ENCODE measurements at regions not wholly inside any gene's neighbourhood (a gene's known extent, or its start where the extent isn't known, plus 50 kb on each side); places are given as distances from the start of the nearest gene placed in this dataset.
A peak's percentile ranks its signal among the peaks of the same experiment; 100 is the strongest.

GRCh38 chr2:51441786-51442185, 409.9 kb upstream of the NRXN1 start:
- DNase-seq (ENCODE audit: low spot score), result no peak
- Histone ChIP-seq H4K8ac (ENCODE audit: low read depth, low read length) (no peak overlapping the region), H3K27ac (replicated peaks; ENCODE audit: low read length) (no peak overlapping the region), H2BK12ac (ENCODE audit: low read length) (no peak overlapping the region), H4K91ac (ENCODE audit: low read depth, low read length, poor library complexity) (no peak overlapping the region), H3K18ac (ENCODE audit: low read length) (no peak overlapping the region), H3K23ac (ENCODE audit: low read depth, low read length, poor library complexity) (no peak overlapping the region), H2BK5ac (ENCODE audit: low read length) (no peak overlapping the region), H2AFZ (ENCODE audit: low read length) (no peak overlapping the region), H3K4me3 (ENCODE audit: low read length in 2 of 2) (no peak overlapping the region), H3K36me3 (replicated peaks in 1 of 2; ENCODE audit: control insufficient read depth in 2 of 2, insufficient read depth in 2 of 2, low read length in 2 of 2) (no peaks in the 10 kb centered on the region), H3K27me3 (ENCODE audit: control insufficient read depth in 3 of 3, insufficient read depth in 3 of 3, low read depth in 1 of 3, low read length in 3 of 3) (no peaks in the 10 kb centered on the region), H3K4me2 (ENCODE audit: insufficient read depth, low read length, poor library complexity, severe bottlenecking) (no peak overlapping the region), H3K79me1 (ENCODE audit: low read depth, low read length) (no peaks in the 10 kb centered on the region), H2BK15ac (ENCODE audit: low read length) (no peak overlapping the region), H3K9ac (ENCODE audit: low read depth, low read length, poor library complexity) (no peak overlapping the region), H2BK120ac (ENCODE audit: low read depth, low read length) (no peak overlapping the region), H3K14ac (ENCODE audit: low read length) (no peak overlapping the region), H3K4ac (ENCODE audit: low read length) (no peak overlapping the region), H3K4me1 (ENCODE audit: control insufficient read depth in 2 of 2, insufficient read depth in 1 of 2, low read depth in 1 of 2, low read length in 2 of 2) (no peaks in the 10 kb centered on the region), H3K9me3 (replicated peaks in 1 of 2; ENCODE audit: control insufficient read depth in 2 of 2, insufficient read depth in 1 of 2, low read depth in 1 of 2, low read length in 2 of 2) (no peaks in the 10 kb centered on the region), H2AK5ac (ENCODE audit: low read depth, low read length) (no peak overlapping the region)
- no CpG with 5 or more reads among the region's 8 CpGs for WGBS, 2 donors (ENCODE audit: extremely low coverage in 2 of 2, insufficient read length in 2 of 2, insufficient replicate concordance in 1 of 2)

GRCh38 chr2:51424418-51424817, 392.5 kb upstream of the NRXN1 start:
- H3K9ac ChIP-seq (ENCODE audit: low read depth, low read length, poor library complexity), result no peak overlapping the region
- no peaks in the 10 kb centered on the region for H3K9me3 ChIP-seq (replicated peaks in 1 of 2; ENCODE audit: control insufficient read depth in 2 of 2, insufficient read depth in 1 of 2, low read depth in 1 of 2, low read length in 2 of 2)
- H2BK120ac ChIP-seq (ENCODE audit: low read depth, low read length), result no peak overlapping the region
- no peak overlapping the region for H3K18ac ChIP-seq (ENCODE audit: low read length)
- H4K91ac ChIP-seq (ENCODE audit: low read depth, low read length, poor library complexity), result no peak overlapping the region
- H3K23ac ChIP-seq (ENCODE audit: low read depth, low read length, poor library complexity), result no peak overlapping the region
- no peak overlapping the region for H2BK12ac ChIP-seq (ENCODE audit: low read length)
- H3K4ac ChIP-seq (ENCODE audit: low read length), result no peak overlapping the region
- H3K14ac ChIP-seq (ENCODE audit: low read length), result no peak overlapping the region
- no peaks in the 10 kb centered on the region for H3K79me1 ChIP-seq (ENCODE audit: low read depth, low read length)
- H3K4me1 ChIP-seq (ENCODE audit: control insufficient read depth in 2 of 2, insufficient read depth in 1 of 2, low read depth in 1 of 2, low read length in 2 of 2), result no peaks in the 10 kb centered on the region
- H3K27ac ChIP-seq (replicated peaks; ENCODE audit: low read length), result no peak overlapping the region
- no peak overlapping the region for H3K4me2 ChIP-seq (ENCODE audit: insufficient read depth, low read length, poor library complexity, severe bottlenecking)
- no peaks in the 10 kb centered on the region for H3K27me3 ChIP-seq (ENCODE audit: control insufficient read depth in 3 of 3, insufficient read depth in 3 of 3, low read depth in 1 of 3, low read length in 3 of 3)
- H2AK5ac ChIP-seq (ENCODE audit: low read depth, low read length), result no peak overlapping the region
- no peak overlapping the region for H2BK5ac ChIP-seq (ENCODE audit: low read length)
- no peak for DNase-seq (ENCODE audit: low spot score)
- H2AFZ ChIP-seq (ENCODE audit: low read length), result peak overlapping the region; percentile 49
- H3K4me3 ChIP-seq (ENCODE audit: low read length in 2 of 2), result no peak overlapping the region
- no CpG with 5 or more reads among the region's 2 CpGs for WGBS, 2 donors (ENCODE audit: extremely low coverage in 2 of 2, insufficient read length in 2 of 2, insufficient replicate concordance in 1 of 2)
- no peaks in the 10 kb centered on the region for H3K36me3 ChIP-seq (replicated peaks in 1 of 2; ENCODE audit: control insufficient read depth in 2 of 2, insufficient read depth in 2 of 2, low read length in 2 of 2)
- H2BK15ac ChIP-seq (ENCODE audit: low read length), result no peak overlapping the region
- no peak overlapping the region for H4K8ac ChIP-seq (ENCODE audit: low read depth, low read length)

- no peak overlapping the region for H2AK5ac ChIP-seq (ENCODE audit: low read depth, low read length)
- no CpG with 5 or more reads among the region's 3 CpGs for WGBS, 2 donors (ENCODE audit: extremely low coverage in 2 of 2, insufficient read length in 2 of 2, insufficient replicate concordance in 1 of 2)
- no peak overlapping the region for H3K14ac ChIP-seq (ENCODE audit: low read length)
- H4K91ac ChIP-seq (ENCODE audit: low read depth, low read length, poor library complexity), result no peak overlapping the region
- no peak overlapping the region for H3K4ac ChIP-seq (ENCODE audit: low read length)
- H3K23ac ChIP-seq (ENCODE audit: low read depth, low read length, poor library complexity), result no peak overlapping the region
- H2AFZ ChIP-seq (ENCODE audit: low read length), result no peak overlapping the region
- no peak overlapping the region for H2BK15ac ChIP-seq (ENCODE audit: low read length)
- H3K36me3 ChIP-seq (replicated peaks in 1 of 2; ENCODE audit: control insufficient read depth in 2 of 2, insufficient read depth in 2 of 2, low read length in 2 of 2), result no peaks in the 10 kb centered on the region
- H2BK12ac ChIP-seq (ENCODE audit: low read length), result no peak overlapping the region
- no peaks in the 10 kb centered on the region for H3K9me3 ChIP-seq (replicated peaks in 1 of 2; ENCODE audit: control insufficient read depth in 2 of 2, insufficient read depth in 1 of 2, low read depth in 1 of 2, low read length in 2 of 2)
- no peak overlapping the region for H2BK120ac ChIP-seq (ENCODE audit: low read depth, low read length)
- H4K8ac ChIP-seq (ENCODE audit: low read depth, low read length), result no peak overlapping the region
- H3K27ac ChIP-seq (replicated peaks; ENCODE audit: low read length), result no peak overlapping the region
- no peaks in the 10 kb centered on the region for H3K79me1 ChIP-seq (ENCODE audit: low read depth, low read length)
- H3K18ac ChIP-seq (ENCODE audit: low read length), result no peak overlapping the region
- no peaks in the 10 kb centered on the region for H3K27me3 ChIP-seq (ENCODE audit: control insufficient read depth in 3 of 3, insufficient read depth in 3 of 3, low read depth in 1 of 3, low read length in 3 of 3)
- H3K4me2 ChIP-seq (ENCODE audit: insufficient read depth, low read length, poor library complexity, severe bottlenecking), result no peak overlapping the region
- H3K4me3 ChIP-seq (ENCODE audit: low read length in 2 of 2), result no peak overlapping the region
- no peak overlapping the region for H3K9ac ChIP-seq (ENCODE audit: low read depth, low read length, poor library complexity)
- H2BK5ac ChIP-seq (ENCODE audit: low read length), result no peak overlapping the region
- no peaks in the 10 kb centered on the region for H3K4me1 ChIP-seq (ENCODE audit: control insufficient read depth in 2 of 2, insufficient read depth in 1 of 2, low read depth in 1 of 2, low read length in 2 of 2)
- no peak for DNase-seq (ENCODE audit: low spot score)
Measured at GRCh38 chr2:51420511-51420910, 388.6 kb upstream of the NRXN1 start.

GRCh38 chr2:51413726-51414125, 381.8 kb upstream of the NRXN1 start:
- H3K4me1 ChIP-seq (ENCODE audit: control insufficient read depth in 2 of 2, insufficient read depth in 1 of 2, low read depth in 1 of 2, low read length in 2 of 2), result no peaks in the 10 kb centered on the region
- H3K27me3 ChIP-seq (ENCODE audit: control insufficient read depth in 3 of 3, insufficient read depth in 3 of 3, low read depth in 1 of 3, low read length in 3 of 3), result no peaks in the 10 kb centered on the region
- H2BK12ac ChIP-seq (ENCODE audit: low read length), result no peak overlapping the region
- H4K8ac ChIP-seq (ENCODE audit: low read depth, low read length), result no peak overlapping the region
- H3K9me3 ChIP-seq (replicated peaks in 1 of 2; ENCODE audit: control insufficient read depth in 2 of 2, insufficient read depth in 1 of 2, low read depth in 1 of 2, low read length in 2 of 2), result no peaks in the 10 kb centered on the region
- no peak overlapping the region for H2BK5ac ChIP-seq (ENCODE audit: low read length)
- no peak overlapping the region for H3K23ac ChIP-seq (ENCODE audit: low read depth, low read length, poor library complexity)
- no peak overlapping the region for H3K4me2 ChIP-seq (ENCODE audit: insufficient read depth, low read length, poor library complexity, severe bottlenecking)
- H3K4me3 ChIP-seq (ENCODE audit: low read length in 2 of 2), result no peak overlapping the region
- WGBS, 2 donors (ENCODE audit: extremely low coverage in 2 of 2, insufficient read length in 2 of 2, insufficient replicate concordance in 1 of 2), result no CpG with 5 or more reads among the region's 1 CpG
- H3K9ac ChIP-seq (ENCODE audit: low read depth, low read length, poor library complexity), result no peak overlapping the region
- no peak overlapping the region for H3K27ac ChIP-seq (replicated peaks; ENCODE audit: low read length)
- H2BK120ac ChIP-seq (ENCODE audit: low read depth, low read length), result no peak overlapping the region
- no peak overlapping the region for H3K18ac ChIP-seq (ENCODE audit: low read length)
- no peak overlapping the region for H3K4ac ChIP-seq (ENCODE audit: low read length)
- no peak overlapping the region for H2BK15ac ChIP-seq (ENCODE audit: low read length)
- no peak overlapping the region for H2AFZ ChIP-seq (ENCODE audit: low read length)
- no peaks in the 10 kb centered on the region for H3K79me1 ChIP-seq (ENCODE audit: low read depth, low read length)
- H2AK5ac ChIP-seq (ENCODE audit: low read depth, low read length), result no peak overlapping the region
- DNase-seq (ENCODE audit: low spot score), result no peak
- H3K14ac ChIP-seq (ENCODE audit: low read length), result no peak overlapping the region
- H3K36me3 ChIP-seq (replicated peaks in 1 of 2; ENCODE audit: control insufficient read depth in 2 of 2, insufficient read depth in 2 of 2, low read length in 2 of 2), result no peaks in the 10 kb centered on the region
- no peak overlapping the region for H4K91ac ChIP-seq (ENCODE audit: low read depth, low read length, poor library complexity)

Data from neuronal stem cell (in vitro differentiated cells).